HG03045 (cell line): ENCODE measurements at regions not wholly inside any gene's neighbourhood (a gene's known extent, or its start where the extent isn't known, plus 50 kb on each side); places are given as distances from the start of the nearest gene placed in this dataset.

Experiments
- ATAC-seq: cut with Tn5 transposase; IDR thresholded peaks from one replicate; pipeline ENCODE4 v1.9.1; 2021; ENCODE audit warnings: mild to moderate bottlenecking, moderate library complexity; ENCODE audit not compliant: unreplicated experiment

- no peak for ATAC-seq
These were observed 93.4 kb upstream of the GSE1 start for GRCh38 chr16:85519540-85520231.

DNA sequence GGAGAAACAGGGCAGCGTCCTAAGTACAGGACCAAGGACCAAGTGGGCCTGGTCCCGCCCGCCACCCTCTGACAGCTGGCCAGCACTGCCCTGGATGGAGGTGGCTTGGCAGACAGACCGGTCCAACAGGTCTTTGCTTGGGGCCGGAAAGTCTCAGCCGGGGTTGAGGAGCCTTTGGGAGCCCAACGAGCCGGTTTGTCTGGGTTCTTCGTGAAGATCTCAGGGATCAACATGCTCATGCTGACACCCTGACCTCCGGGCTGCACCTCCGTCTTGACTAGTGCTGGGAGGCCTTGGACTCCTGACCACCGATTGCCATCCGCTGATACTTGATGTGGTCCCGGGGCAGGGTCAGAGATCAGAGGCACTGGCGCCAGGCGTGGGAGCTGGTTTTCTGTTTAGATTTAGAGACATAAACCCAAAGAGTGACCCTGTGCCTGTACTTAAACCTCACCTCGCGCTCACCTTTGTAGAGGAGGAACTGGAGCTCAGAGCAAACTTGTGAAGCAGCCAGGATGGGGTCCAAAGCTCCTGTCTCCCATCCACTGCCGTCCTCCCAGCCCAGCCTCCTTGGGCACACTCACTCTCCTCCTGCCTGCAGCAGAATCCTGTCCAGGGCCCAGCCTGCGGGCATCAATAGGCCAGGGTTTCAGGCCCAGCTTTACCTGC, 92.1 kb upstream of the GSE1 start:
- ATAC-seq: no peak

GRCh38 chr16:85521552-85522307, 91.4 kb upstream of the GSE1 start:
- no peak for ATAC-seq

DNA sequence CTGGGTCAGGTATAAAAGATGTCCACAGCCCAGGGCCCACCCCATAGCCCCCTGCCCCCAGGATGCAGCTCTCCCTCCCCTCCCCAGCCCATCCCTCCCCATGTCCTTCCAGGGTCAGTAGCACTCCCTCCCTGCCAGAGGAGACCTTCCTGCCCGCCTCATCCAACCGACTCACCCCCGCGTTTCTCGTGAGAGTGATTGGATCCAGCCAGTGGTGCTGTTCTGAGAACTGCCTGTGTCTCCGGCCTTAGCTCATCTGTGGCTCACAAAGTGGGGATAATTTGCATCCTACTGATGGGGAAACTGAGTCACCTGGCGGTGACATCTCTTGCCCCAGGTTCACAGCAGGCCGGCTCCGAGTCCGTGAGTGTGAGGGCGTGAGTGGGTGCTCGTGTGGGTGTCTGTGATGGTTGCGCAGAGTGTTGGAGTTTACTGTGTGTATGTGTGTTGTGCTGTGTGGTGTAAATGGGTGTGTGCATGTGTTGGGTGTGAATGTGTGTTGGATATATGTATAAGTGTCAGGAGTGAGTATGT, 90.7 kb upstream of the GSE1 start:
- no peak for ATAC-seq

DNA sequence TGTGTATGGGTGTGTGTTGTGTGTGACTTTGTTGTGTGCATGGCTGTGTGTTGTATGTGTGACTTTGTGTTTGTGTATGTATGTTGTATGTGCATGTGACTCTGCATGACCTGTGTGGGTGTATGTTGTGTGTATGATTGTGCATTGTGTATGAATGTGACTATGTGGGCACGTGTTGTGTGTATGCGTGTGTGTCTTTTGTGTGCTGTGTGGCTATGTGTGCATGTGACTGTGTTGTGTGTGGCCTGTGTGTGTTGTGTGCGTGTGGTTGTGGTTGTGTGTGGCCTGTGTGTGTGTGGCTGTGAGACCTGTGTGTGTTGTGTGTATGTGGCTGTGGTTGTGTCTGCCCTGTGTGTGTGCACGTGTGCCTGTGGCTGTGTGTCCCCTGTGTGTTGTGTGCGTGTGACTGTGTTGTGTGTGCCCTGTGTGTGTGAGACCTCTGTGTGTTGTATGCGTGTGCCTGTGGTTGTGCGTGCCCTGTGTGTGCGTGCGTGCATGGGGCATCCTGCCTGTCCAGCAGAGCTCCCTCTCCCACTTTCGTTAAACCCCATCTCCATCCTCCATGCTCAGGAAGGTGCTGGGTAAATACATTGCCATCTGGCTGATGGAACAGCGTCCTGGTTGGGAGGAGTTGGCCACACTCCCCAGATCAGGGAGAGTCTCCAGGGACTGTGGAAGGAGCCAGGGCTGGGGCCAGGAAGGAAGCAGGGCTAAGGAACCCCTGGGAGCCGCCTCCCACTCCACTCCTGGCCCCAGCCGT, 90.1 kb upstream of the GSE1 start:
- no peak for ATAC-seq

DNA sequence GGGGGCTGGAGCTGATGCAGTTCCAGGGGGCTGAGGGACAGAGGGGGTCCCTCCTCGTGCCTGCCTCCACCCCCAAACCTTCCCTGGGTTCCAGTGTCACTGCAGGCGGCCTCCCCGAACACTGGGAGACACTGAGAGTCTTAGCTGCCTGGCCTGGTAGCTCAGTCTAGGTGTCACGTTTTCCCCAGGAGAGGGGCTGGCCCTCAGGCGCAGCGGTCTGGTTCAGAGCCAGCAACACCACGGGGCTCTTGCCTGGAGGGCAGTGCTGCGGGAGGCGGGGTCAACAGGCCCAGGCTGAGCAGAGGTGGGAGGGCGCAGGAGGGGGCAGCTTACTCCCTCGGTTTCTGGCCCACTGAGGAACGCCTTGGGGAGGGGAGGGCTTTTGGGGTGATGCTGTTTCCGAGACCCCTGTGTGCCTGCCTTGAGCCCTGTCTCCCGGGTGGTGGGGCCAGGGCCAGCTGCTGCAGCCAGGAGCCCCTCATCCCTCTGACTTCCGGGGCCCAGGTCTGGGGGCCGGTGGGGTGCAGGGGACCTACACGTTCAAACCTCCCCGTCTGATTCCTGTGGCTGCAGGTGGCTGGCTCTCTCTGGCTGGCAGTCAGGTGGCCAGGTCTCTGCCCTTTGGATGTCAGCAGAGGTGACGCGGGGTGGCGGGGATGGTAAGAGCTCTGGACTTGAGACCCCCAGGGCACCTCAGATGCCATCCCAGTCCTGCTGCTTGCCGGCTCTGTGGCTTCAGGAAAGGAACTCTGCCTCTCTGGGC, 89.3 kb upstream of the GSE1 start:
- no peak for ATAC-seq

DNA sequence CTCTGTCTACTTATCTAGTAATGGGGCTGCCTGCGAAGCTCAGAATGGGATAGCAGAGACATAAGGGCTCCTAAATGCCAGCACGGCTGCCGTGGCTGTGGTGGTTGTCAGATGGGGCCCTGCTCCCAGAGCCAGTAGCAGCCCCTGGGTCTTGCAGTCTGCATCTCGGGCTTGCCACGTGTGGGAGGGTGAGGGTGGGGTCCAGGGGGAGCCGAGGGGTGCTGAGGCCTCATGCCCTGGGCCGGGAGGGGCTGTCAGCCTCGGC, 88.8 kb upstream of the GSE1 start:
- ATAC-seq: no peak

GRCh38 chr16:85524630-85525419, 88.3 kb upstream of the GSE1 start:
- no peak for ATAC-seq

DNA sequence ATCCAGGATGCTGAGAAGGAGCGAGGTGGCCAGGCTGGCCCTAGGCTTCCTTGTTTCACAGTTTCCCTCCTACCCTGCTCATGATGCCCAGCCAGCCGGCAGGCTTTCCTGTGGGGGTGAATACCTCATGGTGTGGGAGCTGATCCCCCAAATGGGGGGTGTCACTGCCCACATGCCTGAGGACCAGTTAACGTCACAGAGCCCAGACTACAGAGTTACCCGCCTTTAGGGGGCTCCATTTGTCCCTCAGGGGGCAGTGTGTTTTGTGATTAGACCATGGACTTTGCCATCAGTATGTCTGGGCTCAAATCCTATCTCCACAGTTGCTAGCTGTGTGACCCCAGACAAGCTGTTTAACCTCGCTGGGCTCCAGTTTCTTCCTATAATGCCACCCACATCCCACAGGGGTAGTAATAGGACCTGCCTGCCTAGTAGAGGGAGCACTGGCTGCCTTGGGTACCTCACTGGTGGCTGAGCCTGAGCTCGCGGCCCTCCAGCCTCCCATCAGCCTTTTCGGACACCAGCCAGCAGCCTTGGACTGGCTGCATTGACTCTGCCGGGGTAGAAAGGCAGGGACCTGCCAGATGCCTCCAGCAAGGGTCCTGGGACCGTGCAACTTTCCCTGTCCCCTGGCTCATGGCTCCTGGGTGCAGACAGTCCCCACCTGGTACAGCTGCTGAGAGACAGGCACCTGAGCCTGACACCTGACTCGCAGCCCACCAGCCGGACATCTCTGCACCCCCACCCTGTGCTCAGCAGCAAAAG, 87.5 kb upstream of the GSE1 start:
- ATAC-seq: no peak

GRCh38 chr16:85526185-85526974, 86.7 kb upstream of the GSE1 start:
- no peak for ATAC-seq

DNA sequence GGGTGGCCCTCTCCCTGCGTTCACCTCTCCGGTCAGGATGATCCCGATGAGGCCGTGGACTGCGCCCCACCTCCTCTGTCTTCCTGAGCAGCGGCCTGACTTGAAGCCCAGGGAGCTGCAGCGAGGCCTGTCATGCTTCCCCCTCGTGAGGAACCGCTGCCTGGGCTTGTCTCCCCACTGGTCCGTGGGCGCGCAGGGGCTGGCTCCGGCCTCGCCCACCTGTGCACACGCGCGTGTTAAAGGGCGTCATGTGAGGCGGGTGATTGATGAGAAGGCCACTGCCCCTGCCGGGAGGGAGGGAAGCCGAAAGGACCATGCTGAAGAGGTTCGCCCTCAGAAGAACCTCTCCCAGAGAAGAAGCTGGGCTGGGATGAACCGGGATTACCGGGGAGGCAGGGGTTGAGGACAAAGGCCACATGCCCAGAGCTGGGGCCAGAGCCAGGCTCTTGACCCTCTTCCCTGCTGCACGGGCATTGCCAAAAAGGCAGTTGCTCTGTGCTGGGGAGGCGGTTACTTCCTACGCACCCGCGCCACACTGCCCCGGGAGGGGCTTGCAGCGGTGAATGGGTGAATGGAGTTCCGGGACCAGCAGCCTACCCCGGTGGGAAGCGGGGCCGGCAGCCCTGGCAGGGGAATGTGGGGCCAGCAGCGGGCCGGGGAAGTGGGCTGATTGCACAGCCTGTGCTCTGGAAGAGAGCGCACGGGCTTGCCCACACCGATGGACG, 85.9 kb upstream of the GSE1 start:
- ATAC-seq: no peak

GRCh38 chr16:85527767-85528297, 85.3 kb upstream of the GSE1 start:
- no peak for ATAC-seq

DNA sequence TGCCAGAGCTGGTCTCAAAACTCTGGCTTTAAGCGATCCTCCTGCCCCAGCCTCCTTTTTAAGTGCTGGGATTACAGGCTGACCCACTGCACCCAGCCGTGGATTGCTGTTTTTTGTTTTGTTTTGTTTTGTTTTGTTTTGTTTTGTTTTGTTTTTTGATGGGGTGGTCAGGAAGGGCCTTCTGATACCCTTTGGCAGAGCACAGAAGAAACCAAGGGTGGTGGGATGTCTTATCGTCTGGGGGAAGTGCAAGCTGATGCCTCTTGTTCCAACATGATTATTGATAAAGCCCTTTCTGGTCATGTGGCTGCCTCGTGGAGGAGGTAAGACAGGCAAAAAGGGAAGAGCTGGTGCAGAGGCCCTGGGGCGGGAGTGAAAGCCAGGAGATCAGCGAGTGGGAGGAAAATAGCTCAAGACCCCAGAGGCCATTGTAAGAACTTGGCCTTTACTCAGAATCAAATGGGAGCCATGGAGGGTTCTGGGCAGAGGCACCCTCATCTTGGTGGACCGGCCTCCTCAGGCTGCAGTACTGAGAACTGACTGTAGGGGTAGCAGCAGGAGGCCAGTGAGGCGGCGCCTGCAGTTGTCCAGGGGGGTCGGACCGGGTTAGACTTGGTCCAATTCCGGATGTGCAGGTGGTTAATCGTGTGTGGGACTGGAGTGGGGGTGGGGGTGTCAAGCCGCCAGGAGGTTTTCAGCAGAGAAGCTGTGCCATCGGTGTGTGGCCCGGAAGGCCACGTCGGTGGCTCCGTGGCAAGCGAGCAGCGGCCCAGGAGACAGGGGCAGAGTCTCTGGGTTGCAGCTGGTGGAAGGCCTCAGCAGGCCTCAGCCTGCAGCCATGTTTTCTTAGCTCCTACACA, 84.4 kb upstream of the GSE1 start:
- ATAC-seq: no peak

GRCh38 chr16:85529489-85530369, 83.4 kb upstream of the GSE1 start:
- no peak for ATAC-seq

GRCh38 chr16:85530370-85530739, 82.8 kb upstream of the GSE1 start:
- no peak for ATAC-seq

GRCh38 chr16:85531516-85531915, 81.6 kb upstream of the GSE1 start:
- no peak for ATAC-seq
